ENCODE measurements at regions not wholly inside any gene's neighbourhood (a gene's known extent, or its start where the extent isn't known, plus 50 kb on each side); places are given as distances from the start of the nearest gene placed in this dataset.

DNA sequence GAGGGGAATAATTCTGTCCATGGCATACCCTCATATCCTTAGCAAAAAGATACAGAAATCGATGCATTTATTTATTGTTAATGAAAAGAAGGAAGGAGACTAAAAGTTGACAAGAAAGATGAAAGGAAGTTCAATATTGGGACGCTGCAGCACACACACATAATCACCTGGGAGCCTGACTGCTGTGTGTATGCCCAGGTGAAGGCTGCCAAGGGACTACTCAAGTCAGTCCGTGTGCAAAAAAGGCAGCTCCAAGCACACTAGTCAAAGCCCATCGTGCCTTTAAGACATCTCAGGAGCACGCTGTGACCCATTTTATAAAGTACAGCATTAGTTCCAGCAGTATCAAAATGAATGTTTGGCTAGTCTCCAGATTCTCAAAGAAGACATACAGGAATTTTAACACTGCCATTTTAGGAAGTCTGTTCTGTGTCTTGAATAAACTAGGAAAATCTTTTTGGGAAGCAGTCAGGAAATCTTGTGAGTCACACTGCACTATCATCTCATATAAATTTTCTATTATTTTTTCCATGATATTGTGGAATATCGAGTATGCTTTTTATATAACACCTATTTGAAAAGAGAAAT, 363.9 kb downstream of the GASK1B start:
- intact Hi-C loops (cut with micrococcal nuclease; ENCODE audit: unreplicated experiment) (no loop called here), in situ Hi-C loops (cut with MboI) (no loop called here)
- H3K79me2 ChIP-seq (ENCODE audit: control insufficient read depth, insufficient read depth, low read length), result no peaks in the 10 kb centered on the region
- ChIA-PET POLR2A (no interaction called here), SMC1A (ENCODE audit: uncharacterized antibody, unreplicated experiment) (no interaction called here), CTCF (no interaction called here), RAD21 (ENCODE audit: unreplicated experiment) (no interaction called here)
- no peak overlapping the region for H3K27ac ChIP-seq (ENCODE audit: control insufficient read depth, insufficient read depth)
- no peak overlapping the region for H3K4me2 ChIP-seq (ENCODE audit: control insufficient read depth, insufficient read depth)
- FAIRE-seq (no peak), ATAC-seq (no peak), DNase-seq (ENCODE audit: low read depth, low spot score) (no peak)
- TF ChIP-seq ZNF622 (IDR thresholded peaks at IDR 0.05), result no peak
- TF ChIP-seq, protein P1, sequence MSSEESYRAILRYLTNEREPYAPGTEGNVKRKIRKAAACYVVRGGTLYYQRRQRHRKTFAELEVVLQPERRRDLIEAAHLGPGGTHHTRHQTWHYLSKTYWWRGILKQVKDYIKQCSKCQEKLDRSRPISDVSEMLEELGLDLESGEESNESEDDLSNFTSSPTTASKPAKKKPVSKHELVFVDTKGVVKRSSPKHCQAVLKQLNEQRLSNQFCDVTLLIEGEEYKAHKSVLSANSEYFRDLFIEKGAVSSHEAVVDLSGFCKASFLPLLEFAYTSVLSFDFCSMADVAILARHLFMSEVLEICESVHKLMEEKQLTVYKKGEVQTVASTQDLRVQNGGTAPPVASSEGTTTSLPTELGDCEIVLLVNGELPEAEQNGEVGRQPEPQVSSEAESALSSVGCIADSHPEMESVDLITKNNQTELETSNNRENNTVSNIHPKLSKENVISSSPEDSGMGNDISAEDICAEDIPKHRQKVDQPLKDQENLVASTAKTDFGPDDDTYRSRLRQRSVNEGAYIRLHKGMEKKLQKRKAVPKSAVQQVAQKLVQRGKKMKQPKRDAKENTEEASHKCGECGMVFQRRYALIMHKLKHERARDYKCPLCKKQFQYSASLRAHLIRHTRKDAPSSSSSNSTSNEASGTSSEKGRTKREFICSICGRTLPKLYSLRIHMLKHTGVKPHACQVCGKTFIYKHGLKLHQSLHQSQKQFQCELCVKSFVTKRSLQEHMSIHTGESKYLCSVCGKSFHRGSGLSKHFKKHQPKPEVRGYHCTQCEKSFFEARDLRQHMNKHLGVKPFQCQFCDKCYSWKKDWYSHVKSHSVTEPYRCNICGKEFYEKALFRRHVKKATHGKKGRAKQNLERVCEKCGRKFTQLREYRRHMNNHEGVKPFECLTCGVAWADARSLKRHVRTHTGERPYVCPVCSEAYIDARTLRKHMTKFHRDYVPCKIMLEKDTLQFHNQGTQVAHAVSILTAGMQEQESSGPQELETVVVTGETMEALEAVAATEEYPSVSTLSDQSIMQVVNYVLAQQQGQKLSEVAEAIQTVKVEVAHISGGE (CRISPR knock-in tag; IDR thresholded peaks at IDR 0.05), result no peak
- H3K27me3 ChIP-seq (replicated peaks in 1 of 2; ENCODE audit: control insufficient read depth in 2 of 2, insufficient read depth in 2 of 2, low read length in 1 of 2), result no peaks in the 10 kb centered on the region
- H3K4me3 ChIP-seq, result no peak overlapping the region
- 4% methylated on average over 6 of the region's 6 CpGs for WGBS (ENCODE audit: insufficient coverage, insufficient replicate concordance, low lambda C conversion rate, missing lambda C conversion rate)
- H3K9ac ChIP-seq (ENCODE audit: control insufficient read depth, insufficient read depth, low read length), result no peak overlapping the region
- BruUV-seq (replicated peaks), result no TSS peak
- no peaks in the 10 kb centered on the region for H4K20me1 ChIP-seq (ENCODE audit: control insufficient read depth, insufficient read depth)
- no peaks in the 10 kb centered on the region for H3K4me1 ChIP-seq (ENCODE audit: control insufficient read depth, insufficient read depth, low read length)
- H3K9me3 ChIP-seq (replicated peaks; ENCODE audit: control insufficient read depth, insufficient read depth, low read length), result no peaks in the 10 kb centered on the region
- no peaks in the 10 kb centered on the region for H3K36me3 ChIP-seq (ENCODE audit: control insufficient read depth in 2 of 2, insufficient read depth in 2 of 2, low read length in 1 of 2)
- H2AFZ ChIP-seq (ENCODE audit: control insufficient read depth, low read depth, low read length), result no peak overlapping the region

DNA sequence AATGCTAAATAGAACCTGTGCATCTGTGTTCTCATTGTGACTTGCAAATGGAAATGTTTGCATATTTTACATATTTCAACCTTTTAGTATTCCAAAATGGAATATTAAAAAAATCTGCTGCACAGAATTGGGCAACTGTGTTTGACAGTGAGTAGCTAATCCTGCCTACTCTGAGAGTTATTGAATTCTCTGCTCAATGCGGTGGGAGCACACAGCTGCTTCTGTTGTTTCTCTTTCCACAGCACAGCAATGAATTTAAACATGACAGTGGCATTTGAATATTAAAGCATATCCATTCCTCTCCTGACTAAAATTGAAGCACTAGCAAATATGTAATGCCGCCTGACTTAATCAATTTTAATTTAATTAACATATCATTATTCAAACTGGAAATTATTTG, 366.6 kb downstream of the GASK1B start:
- Histone ChIP-seq H3K9me3 (replicated peaks; ENCODE audit: control insufficient read depth, insufficient read depth, low read length) (no peaks in the 10 kb centered on the region), H4K20me1 (ENCODE audit: control insufficient read depth, insufficient read depth) (no peaks in the 10 kb centered on the region), H3K4me1 (ENCODE audit: control insufficient read depth, insufficient read depth, low read length) (no peaks in the 10 kb centered on the region), H3K4me3 (no peak overlapping the region), H3K27me3 (replicated peaks in 1 of 2; ENCODE audit: control insufficient read depth in 2 of 2, insufficient read depth in 2 of 2, low read length in 1 of 2) (no peaks in the 10 kb centered on the region), H3K79me2 (ENCODE audit: control insufficient read depth, insufficient read depth, low read length) (no peaks in the 10 kb centered on the region), H2AFZ (ENCODE audit: control insufficient read depth, low read depth, low read length) (no peak overlapping the region), H3K27ac (ENCODE audit: control insufficient read depth, insufficient read depth) (no peak overlapping the region), H3K4me2 (ENCODE audit: control insufficient read depth, insufficient read depth) (no peak overlapping the region), H3K9ac (ENCODE audit: control insufficient read depth, insufficient read depth, low read length) (no peak overlapping the region), H3K36me3 (ENCODE audit: control insufficient read depth in 2 of 2, insufficient read depth in 2 of 2, low read length in 1 of 2) (no peaks in the 10 kb centered on the region)
- DNase-seq (ENCODE audit: low read depth, low spot score) (no peak), ATAC-seq (no peak), FAIRE-seq (no peak)
- ChIA-PET POLR2A (no interaction called here), CTCF (interaction anchor here (0.5 kb wide), 1 partner anchor 103 kb away, joined by 3 read pairs; no protein-coding TSS in a partner anchor), SMC1A (ENCODE audit: uncharacterized antibody, unreplicated experiment) (no interaction called here), RAD21 (ENCODE audit: unreplicated experiment) (no interaction called here)
- intact Hi-C loops (cut with micrococcal nuclease; ENCODE audit: unreplicated experiment), result no loop called here
- 5% methylated on average over 2 of the region's 2 CpGs for WGBS (ENCODE audit: insufficient coverage, insufficient replicate concordance, low lambda C conversion rate, missing lambda C conversion rate)
- TF ChIP-seq FOS (IDR thresholded peaks at IDR 0.05; ENCODE audit: borderline replicate concordance, extremely low read depth, insufficient read length), result no peak
- no peak for TF ChIP-seq CBFB (IDR thresholded peaks at IDR 0.05; ENCODE audit: low read depth)
- TF ChIP-seq, protein P2, sequence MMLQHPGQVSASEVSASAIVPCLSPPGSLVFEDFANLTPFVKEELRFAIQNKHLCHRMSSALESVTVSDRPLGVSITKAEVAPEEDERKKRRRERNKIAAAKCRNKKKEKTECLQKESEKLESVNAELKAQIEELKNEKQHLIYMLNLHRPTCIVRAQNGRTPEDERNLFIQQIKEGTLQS (IDR thresholded peaks at IDR 0.05; ENCODE audit: borderline replicate concordance, extremely low read depth, low read depth, low read length), result no peak
- in situ Hi-C loops (cut with MboI), result no loop called here
- BruUV-seq (replicated peaks), result no TSS peak
